ENCODE measurements at regions not wholly inside any gene's neighbourhood (a gene's known extent, or its start where the extent isn't known, plus 50 kb on each side); places are given as distances from the start of the nearest gene placed in this dataset.

- Histone ChIP-seq H3K4me3 (ENCODE audit: low read depth, low read length, poor library complexity, severe bottlenecking) (no peak overlapping the region), H3K9me3 (ENCODE audit: low read depth, low read length, poor library complexity, severe bottlenecking) (no peaks in the 10 kb centered on the region), H3K36me3 (ENCODE audit: insufficient read depth, low read length, poor library complexity, severe bottlenecking) (no peaks in the 10 kb centered on the region), H3K4me1 (ENCODE audit: insufficient read depth, low read length, poor library complexity, severe bottlenecking) (no peaks in the 10 kb centered on the region), H3K27me3 (replicated peaks; ENCODE audit: insufficient read depth, low read depth, low read length, poor library complexity) (no peaks in the 10 kb centered on the region), H3K27ac (ENCODE audit: low read depth, low read length, poor library complexity, severe bottlenecking) (no peak overlapping the region)
- no peak for DNase-seq (ENCODE audit: low spot score)
- no peak for TF ChIP-seq EZH2 (IDR thresholded peaks at IDR 0.05; ENCODE audit: borderline replicate concordance, low read depth, low read length, poor library complexity, severe bottlenecking)
- no peak for TF ChIP-seq CTCF (conservative IDR thresholded peaks at IDR 0.05; ENCODE audit: low read depth, low read length)
- intact Hi-C loops (cut with micrococcal nuclease; ENCODE audit: unreplicated experiment): no loop called here
- ChIA-PET POLR2A (ENCODE audit: low non-redundant PET) (no interaction called here), CTCF (no interaction called here)
- BruUV-seq (replicated peaks): no TSS peak
These were observed 198.9 kb upstream of the ASIC2 start for GRCh38 chr17:33491871-33492481.

GRCh38 chr17:33492731-33493265 lies 199.7 kb upstream of the ASIC2 start:
- no peak for DNase-seq (ENCODE audit: low spot score)
- BruUV-seq (replicated peaks): no TSS peak
- TF ChIP-seq CTCF (conservative IDR thresholded peaks at IDR 0.05; ENCODE audit: low read depth, low read length): no peak
- no peak for TF ChIP-seq EZH2 (IDR thresholded peaks at IDR 0.05; ENCODE audit: borderline replicate concordance, low read depth, low read length, poor library complexity, severe bottlenecking)
- Histone ChIP-seq H3K4me3 (ENCODE audit: low read depth, low read length, poor library complexity, severe bottlenecking) (no peak overlapping the region), H3K27ac (ENCODE audit: low read depth, low read length, poor library complexity, severe bottlenecking) (no peak overlapping the region), H3K36me3 (ENCODE audit: insufficient read depth, low read length, poor library complexity, severe bottlenecking) (no peaks in the 10 kb centered on the region), H3K27me3 (replicated peaks; ENCODE audit: insufficient read depth, low read depth, low read length, poor library complexity) (no peaks in the 10 kb centered on the region), H3K9me3 (ENCODE audit: low read depth, low read length, poor library complexity, severe bottlenecking) (no peaks in the 10 kb centered on the region), H3K4me1 (ENCODE audit: insufficient read depth, low read length, poor library complexity, severe bottlenecking) (no peaks in the 10 kb centered on the region)
- ChIA-PET CTCF (no interaction called here), POLR2A (ENCODE audit: low non-redundant PET) (no interaction called here)
- intact Hi-C loops (cut with micrococcal nuclease; ENCODE audit: unreplicated experiment): no loop called here

GRCh38 chr17:33493566-33493965 lies 200.5 kb upstream of the ASIC2 start:
- no TSS peak for BruUV-seq (replicated peaks)
- ChIA-PET CTCF (no interaction called here), POLR2A (ENCODE audit: low non-redundant PET) (no interaction called here)
- intact Hi-C loops (cut with micrococcal nuclease; ENCODE audit: unreplicated experiment): no loop called here
- no peak for TF ChIP-seq EZH2 (IDR thresholded peaks at IDR 0.05; ENCODE audit: borderline replicate concordance, low read depth, low read length, poor library complexity, severe bottlenecking)
- TF ChIP-seq CTCF (conservative IDR thresholded peaks at IDR 0.05; ENCODE audit: low read depth, low read length): no peak
- H3K4me1 ChIP-seq (ENCODE audit: insufficient read depth, low read length, poor library complexity, severe bottlenecking): no peaks in the 10 kb centered on the region
- no peaks in the 10 kb centered on the region for H3K27me3 ChIP-seq (replicated peaks; ENCODE audit: insufficient read depth, low read depth, low read length, poor library complexity)
- H3K4me3 ChIP-seq (ENCODE audit: low read depth, low read length, poor library complexity, severe bottlenecking): no peak overlapping the region
- H3K27ac ChIP-seq (ENCODE audit: low read depth, low read length, poor library complexity, severe bottlenecking): no peak overlapping the region
- H3K9me3 ChIP-seq (ENCODE audit: low read depth, low read length, poor library complexity, severe bottlenecking): no peaks in the 10 kb centered on the region
- no peak for DNase-seq (ENCODE audit: low spot score)
- H3K36me3 ChIP-seq (ENCODE audit: insufficient read depth, low read length, poor library complexity, severe bottlenecking): no peaks in the 10 kb centered on the region
